MG63 (cell line): ENCODE measurements at regions not wholly inside any gene's neighbourhood (a gene's known extent, or its start where the extent isn't known, plus 50 kb on each side); places are given as distances from the start of the nearest gene placed in this dataset.

Experiments
- DNase-seq: peaks from one replicate; pipeline ENCODE4 v3.0.0-alpha.2; 2020
- H3K27me3 ChIP-seq: fragments of 250-450 bp; sonication (Bioruptor Pico); 2 replicates; pipeline ENCODE4 v1.5.1; 2020; ENCODE audit warnings: mild to moderate bottlenecking, moderate library complexity
- H3K36me3 ChIP-seq: fragments of 250-450 bp; sonication (Bioruptor Pico); 2 replicates; pipeline ENCODE4 v1.5.1; 2020; ENCODE audit warnings: mild to moderate bottlenecking, moderate library complexity
- H3K4me3 ChIP-seq: fragments of 250-450 bp; sonication (Bioruptor Pico); 2 replicates; pipeline ENCODE4 v1.5.1; 2020; ENCODE audit warnings: mild to moderate bottlenecking, moderate library complexity
- H3K9me3 ChIP-seq: fragments of 250-450 bp; sonication (Bioruptor Pico); 2 replicates; pipeline ENCODE4 v1.5.1; 2020; ENCODE audit warnings: mild to moderate bottlenecking, moderate library complexity

DNA sequence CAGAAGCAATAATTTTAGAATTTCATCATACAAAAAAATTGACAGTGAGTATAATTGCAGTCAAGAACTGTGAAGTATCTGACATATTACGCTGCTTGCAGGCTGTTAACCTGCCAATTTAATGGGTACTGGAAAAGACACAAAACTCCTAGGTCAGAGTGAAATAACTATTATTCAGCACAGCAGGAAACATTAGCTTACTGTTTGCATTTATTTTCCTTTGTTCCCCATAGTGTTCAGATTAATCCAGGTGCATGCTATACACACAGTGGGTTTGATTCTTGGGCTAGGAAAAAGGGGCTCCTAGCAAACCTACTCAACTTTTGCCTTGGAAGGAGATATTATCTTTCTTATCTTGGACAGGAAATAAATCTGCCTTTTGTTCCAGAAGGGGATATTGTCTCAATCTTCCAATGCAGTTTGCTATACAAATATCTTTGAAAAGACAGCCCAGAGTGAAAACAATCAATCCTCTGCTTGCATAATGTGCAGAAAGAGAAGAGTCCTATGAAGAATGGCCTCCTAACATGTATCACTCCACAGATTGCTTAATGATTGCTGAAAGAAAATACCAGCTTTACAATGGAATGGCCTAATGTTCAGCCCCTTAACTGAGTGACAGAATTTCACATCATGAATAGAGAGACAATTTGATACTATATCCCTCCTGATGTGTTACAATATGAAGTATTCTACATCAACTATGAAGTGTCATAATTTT, 443.4 kb downstream of the TBC1D4 start:
- DNase-seq = no peak
- H3K27me3 ChIP-seq = no peaks in the 10 kb centered on the region
- H3K36me3 ChIP-seq = no peaks in the 10 kb centered on the region
- peaks cover 4% of the 10 kb centered on the region; the same call in 1 of the 2 replicates for H3K9me3 ChIP-seq
- H3K4me3 ChIP-seq = no peak overlapping the region

DNA sequence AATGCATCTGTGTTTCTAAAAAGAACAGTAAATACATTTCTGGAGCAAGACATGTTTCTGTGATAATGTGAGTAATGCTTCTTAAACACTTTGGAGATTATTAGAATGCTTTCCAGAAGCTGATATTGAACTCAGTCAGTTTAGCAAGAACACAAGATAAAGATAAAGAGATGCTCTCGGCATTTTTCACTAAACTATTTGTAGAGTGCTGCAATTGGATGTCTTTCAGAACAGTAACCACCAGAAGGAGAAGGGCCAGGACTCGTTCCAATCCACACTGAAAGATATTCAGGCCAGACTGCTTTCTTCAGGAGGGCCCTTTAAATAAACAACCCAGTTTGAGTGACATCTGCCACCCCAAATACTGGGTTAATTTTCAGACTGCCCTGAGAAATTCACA, 456.0 kb downstream of the TBC1D4 start:
- DNase-seq = no peak
- no peaks in the 10 kb centered on the region for H3K9me3 ChIP-seq
- no peak overlapping the region for H3K4me3 ChIP-seq
- H3K27me3 ChIP-seq = no peaks in the 10 kb centered on the region
- no peaks in the 10 kb centered on the region for H3K36me3 ChIP-seq

- Histone ChIP-seq H3K36me3 (no peaks in the 10 kb centered on the region), H3K9me3 (no peaks in the 10 kb centered on the region), H3K27me3 (no peaks in the 10 kb centered on the region), H3K4me3 (no peak overlapping the region)
- no peak for DNase-seq
Observed at GRCh38 chr13:75024602-75025001, 457.4 kb downstream of the TBC1D4 start.

DNA sequence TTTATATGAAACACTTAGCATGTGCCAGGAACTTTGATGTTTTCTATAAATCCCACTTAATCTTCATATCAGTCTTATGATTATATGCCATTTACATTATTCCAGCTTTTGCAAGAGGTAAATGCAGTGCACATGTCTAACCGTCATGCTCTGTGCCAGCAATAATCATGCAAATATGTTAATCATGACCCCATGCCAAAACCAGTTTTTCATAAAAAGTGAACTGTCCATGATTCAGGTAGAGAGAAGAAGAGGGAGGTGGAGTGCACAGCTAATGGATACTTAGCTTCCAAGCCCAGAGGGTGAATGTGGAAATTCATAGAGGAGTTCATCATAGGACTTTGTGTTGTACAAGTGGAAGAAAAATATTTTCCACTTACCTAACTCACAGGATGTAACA, 458.4 kb downstream of the TBC1D4 start:
- Histone ChIP-seq H3K9me3 (no peaks in the 10 kb centered on the region), H3K36me3 (no peaks in the 10 kb centered on the region), H3K27me3 (no peaks in the 10 kb centered on the region), H3K4me3 (no peak overlapping the region)
- DNase-seq = no peak

- Histone ChIP-seq H3K27me3 (no peaks in the 10 kb centered on the region), H3K4me3 (no peak overlapping the region), H3K36me3 (no peaks in the 10 kb centered on the region), H3K9me3 (no peaks in the 10 kb centered on the region; the same call in 1 of the 2 replicates)
- no peak for DNase-seq
Observed at GRCh38 chr13:75021151-75021550, 460.8 kb downstream of the TBC1D4 start.

- no peaks in the 10 kb centered on the region for H3K36me3 ChIP-seq
- H3K9me3 ChIP-seq = no peaks in the 10 kb centered on the region; the same call in 1 of the 2 replicates
- no peak overlapping the region for H3K4me3 ChIP-seq
- no peak for DNase-seq
- no peaks in the 10 kb centered on the region for H3K27me3 ChIP-seq
Observed at GRCh38 chr13:75016225-75016624, 465.7 kb downstream of the TBC1D4 start.

DNA sequence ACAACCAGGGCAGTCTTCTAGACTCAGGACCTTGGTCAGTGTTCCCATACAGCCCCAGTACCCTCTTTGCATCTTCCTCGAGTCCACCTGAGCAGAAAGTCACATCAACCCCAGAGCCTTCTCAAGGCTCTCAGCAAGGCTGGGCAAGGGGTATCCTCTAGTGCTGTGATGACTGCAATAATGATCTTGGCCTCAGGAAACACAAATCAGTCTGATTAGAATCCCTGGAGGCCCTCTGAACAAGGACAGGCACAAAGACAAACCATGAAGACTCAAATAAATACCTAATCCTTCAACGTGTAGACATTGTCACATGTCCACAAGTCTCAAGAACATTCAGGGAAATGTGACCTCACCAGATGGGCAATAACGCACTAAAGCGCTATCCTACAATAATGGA, 468.2 kb downstream of the TBC1D4 start:
- no peak for DNase-seq
- no peaks in the 10 kb centered on the region; the same call in 1 of the 2 replicates for H3K9me3 ChIP-seq
- no peaks in the 10 kb centered on the region for H3K27me3 ChIP-seq
- no peak overlapping the region for H3K4me3 ChIP-seq
- H3K36me3 ChIP-seq = no peaks in the 10 kb centered on the region

DNA sequence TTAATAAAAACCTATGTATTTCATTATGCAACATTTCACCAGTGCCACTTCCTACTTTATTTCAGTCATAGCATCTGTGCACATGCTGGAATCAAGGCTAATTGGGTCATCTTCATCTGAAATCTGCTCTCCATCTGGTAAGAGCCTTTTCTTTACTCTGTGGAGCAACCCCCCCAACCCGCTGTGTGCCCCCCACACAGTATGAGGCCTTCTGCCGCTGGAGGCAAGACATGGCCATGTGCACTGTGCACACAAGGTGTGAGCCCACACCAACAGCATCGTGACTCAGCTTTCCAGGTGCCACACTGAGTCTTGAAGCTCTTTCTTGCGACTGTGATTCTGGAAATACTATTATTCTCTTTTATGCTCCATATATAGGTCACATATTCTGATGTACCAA, 471.0 kb downstream of the TBC1D4 start:
- DNase-seq = no peak
- Histone ChIP-seq H3K27me3 (no peaks in the 10 kb centered on the region), H3K36me3 (no peaks in the 10 kb centered on the region), H3K9me3 (no peaks in the 10 kb centered on the region), H3K4me3 (no peak overlapping the region)

DNA sequence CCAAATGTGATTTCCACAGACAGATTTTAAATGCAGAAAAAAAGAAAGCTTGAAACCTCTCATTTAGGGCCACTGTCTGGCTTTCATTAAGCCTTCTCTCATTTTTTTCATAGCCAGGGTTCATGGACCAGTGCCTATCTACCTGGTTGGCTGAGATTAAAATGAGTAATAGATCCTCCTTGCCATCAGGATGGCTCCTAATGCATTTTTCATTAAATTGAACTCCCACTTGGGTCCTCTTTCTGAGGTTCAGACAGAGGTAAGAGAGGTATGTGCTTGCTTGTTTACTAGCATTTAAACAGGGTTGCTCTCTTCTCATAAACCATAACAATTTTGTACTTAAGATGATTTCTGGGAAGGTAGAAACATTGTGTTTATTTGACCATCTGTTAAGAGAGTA, 473.0 kb downstream of the TBC1D4 start:
- Histone ChIP-seq H3K27me3 (no peaks in the 10 kb centered on the region), H3K9me3 (no peaks in the 10 kb centered on the region), H3K36me3 (no peaks in the 10 kb centered on the region), H3K4me3 (no peak overlapping the region)
- DNase-seq = no peak

DNA sequence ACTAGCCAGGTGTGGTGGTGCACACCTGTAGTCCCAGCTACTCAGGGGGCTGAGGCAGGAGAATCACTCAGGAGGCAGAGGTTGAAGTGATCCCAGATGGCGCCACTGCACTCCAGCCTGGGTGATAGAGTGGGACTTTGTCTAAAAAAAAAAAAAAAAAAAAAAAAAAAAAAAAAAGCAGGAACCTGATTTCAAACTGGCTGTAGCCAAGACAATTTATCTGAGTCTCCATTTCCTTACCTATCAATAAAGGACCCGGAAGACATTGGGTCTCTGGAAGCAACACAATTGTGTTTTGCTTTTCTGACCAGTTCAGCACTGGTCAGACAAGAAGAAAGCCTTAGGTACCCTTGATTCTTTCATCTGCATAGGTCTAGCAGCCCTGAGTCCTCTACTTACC, 491.0 kb downstream of the TBC1D4 start:
- no peak for DNase-seq
- Histone ChIP-seq H3K27me3 (no peaks in the 10 kb centered on the region), H3K4me3 (no peak overlapping the region), H3K9me3 (no peaks in the 10 kb centered on the region), H3K36me3 (no peaks in the 10 kb centered on the region)

DNA sequence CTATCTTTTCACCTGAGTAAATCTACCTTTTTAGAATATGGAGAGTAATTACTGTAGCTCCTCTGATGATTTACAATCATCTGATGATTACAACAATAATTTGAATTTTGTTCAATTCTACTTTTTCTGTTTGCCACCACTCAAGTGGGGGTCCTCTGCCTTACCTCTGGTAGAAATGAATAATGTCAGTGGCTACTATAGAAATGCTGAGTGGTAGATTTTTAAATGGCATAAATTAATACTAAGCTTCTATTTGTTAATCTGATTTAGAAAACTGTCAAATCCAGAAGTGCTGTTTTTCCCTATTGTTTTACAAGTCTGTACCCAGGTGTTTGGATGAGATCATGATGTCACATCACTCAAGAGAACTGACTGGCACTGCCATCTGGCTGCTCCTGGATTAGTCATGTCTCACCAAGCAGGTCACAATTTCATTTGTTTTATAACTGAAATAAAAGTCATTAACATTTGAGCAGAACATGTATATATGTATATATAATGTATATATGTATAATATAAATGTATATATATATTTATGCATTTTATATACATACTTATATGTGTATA, 494.8 kb downstream of the TBC1D4 start:
- no peaks in the 10 kb centered on the region for H3K36me3 ChIP-seq
- no peak for DNase-seq
- H3K27me3 ChIP-seq = no peaks in the 10 kb centered on the region
- H3K9me3 ChIP-seq = no peaks in the 10 kb centered on the region
- H3K4me3 ChIP-seq = no peak overlapping the region

DNA sequence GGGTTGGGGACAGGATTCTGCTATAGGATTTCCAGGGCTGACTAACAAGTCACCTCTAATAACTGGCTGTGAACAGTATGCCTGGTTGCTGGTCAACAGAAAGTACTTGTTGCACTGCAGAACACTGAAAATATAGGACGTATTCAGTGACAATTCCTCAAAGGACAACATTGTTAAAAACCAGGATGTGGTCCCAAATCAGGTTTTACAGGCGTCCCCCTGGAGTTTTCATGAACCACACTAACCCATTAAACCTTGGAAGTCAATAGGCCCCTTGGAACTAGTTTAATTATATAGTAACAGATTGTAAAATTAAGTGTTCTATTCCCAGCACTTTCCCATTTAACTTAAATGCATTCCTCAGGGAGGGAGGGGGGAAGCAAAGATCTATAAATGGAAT, 495.4 kb downstream of the TBC1D4 start:
- Histone ChIP-seq H3K36me3 (no peaks in the 10 kb centered on the region), H3K4me3 (no peak overlapping the region), H3K9me3 (no peaks in the 10 kb centered on the region), H3K27me3 (no peaks in the 10 kb centered on the region)
- DNase-seq = no peak

DNA sequence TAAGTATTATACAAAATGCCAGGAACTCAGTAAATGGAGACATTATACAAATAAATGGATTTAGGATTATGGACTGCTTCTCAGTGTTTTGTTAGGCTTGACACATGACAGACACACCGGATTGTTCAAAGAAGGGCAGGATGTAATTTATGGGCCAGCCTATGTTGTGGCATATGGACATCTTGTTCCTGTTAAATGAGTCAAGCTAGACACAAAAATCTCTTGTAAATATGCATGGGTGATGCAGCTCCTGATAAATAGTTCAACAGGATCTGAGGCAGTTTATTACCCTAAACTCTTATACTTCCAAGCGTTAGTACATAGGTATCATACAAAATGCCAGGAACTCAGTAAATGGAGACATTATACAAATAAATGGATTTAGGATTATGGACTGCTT, 502.3 kb downstream of the TBC1D4 start:
- no peaks in the 10 kb centered on the region for H3K27me3 ChIP-seq
- no peaks in the 10 kb centered on the region for H3K36me3 ChIP-seq
- H3K4me3 ChIP-seq = no peak overlapping the region
- DNase-seq = no peak
- H3K9me3 ChIP-seq = no peaks in the 10 kb centered on the region

- no peak overlapping the region for H3K4me3 ChIP-seq
- no peaks in the 10 kb centered on the region for H3K9me3 ChIP-seq
- no peaks in the 10 kb centered on the region for H3K36me3 ChIP-seq
- no peak for DNase-seq
- no peaks in the 10 kb centered on the region for H3K27me3 ChIP-seq
Observed at GRCh38 chr13:74978591-74978990, 503.4 kb downstream of the TBC1D4 start.

DNA sequence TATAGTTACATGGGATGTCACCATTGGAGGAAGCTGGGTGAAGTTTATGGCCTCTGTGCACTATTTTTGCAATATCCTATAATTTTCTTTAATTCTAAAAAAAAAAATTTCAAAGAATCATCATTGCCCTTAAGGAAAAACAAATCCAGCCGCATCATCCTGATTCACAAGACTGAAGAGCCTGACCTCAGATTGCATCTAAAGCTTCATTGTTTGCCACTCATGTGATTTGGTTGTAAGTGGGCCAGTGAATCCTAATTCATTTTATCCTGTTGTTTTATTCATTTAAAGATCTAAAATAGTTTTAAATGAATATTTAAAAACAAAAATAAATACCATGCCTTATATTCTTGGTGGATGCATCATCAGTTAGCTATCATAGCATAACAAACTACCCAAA, 504.5 kb downstream of the TBC1D4 start:
- no peaks in the 10 kb centered on the region for H3K9me3 ChIP-seq
- H3K27me3 ChIP-seq = no peaks in the 10 kb centered on the region
- H3K36me3 ChIP-seq = no peaks in the 10 kb centered on the region
- no peak overlapping the region for H3K4me3 ChIP-seq
- no peak for DNase-seq

DNA sequence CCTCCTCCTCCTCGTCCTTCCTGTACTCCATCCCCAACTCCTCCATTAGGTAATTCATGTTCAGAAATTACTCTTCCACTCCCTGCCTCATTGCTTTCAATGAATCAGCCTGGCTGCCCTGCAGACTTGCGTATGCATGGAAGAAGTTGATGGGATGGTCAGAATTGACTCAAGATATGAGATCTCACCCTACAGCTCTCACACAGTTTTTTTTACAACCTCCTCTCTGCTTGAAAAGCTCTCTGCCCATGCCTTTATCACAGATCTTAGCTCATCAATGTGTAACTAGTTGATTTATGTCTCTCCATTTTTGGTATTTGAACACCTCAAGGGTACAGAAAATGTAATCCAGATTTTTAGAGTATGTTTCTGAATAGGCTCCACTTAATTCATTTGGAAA, 506.9 kb downstream of the TBC1D4 start:
- DNase-seq = no peak
- no peaks in the 10 kb centered on the region for H3K27me3 ChIP-seq
- no peaks in the 10 kb centered on the region for H3K9me3 ChIP-seq
- no peaks in the 10 kb centered on the region for H3K36me3 ChIP-seq
- no peak overlapping the region for H3K4me3 ChIP-seq

GRCh38 chr13:74973935-74974879, 507.8 kb downstream of the TBC1D4 start:
- Histone ChIP-seq H3K36me3 (no peaks in the 10 kb centered on the region), H3K4me3 (no peak overlapping the region)

More at GRCh38 chr13:74973935-74974879, 507.8 kb downstream of the TBC1D4 start:
- no peaks in the 10 kb centered on the region for H3K9me3 ChIP-seq
- no peak for DNase-seq
- H3K27me3 ChIP-seq = no peaks in the 10 kb centered on the region; the same call in 1 of the 2 replicates
